ENCODE measurements at regions not wholly inside any gene's neighbourhood (a gene's known extent, or its start where the extent isn't known, plus 50 kb on each side); places are given as distances from the start of the nearest gene placed in this dataset.

GRCh38 chr2:181394741-181395437 lies 62.3 kb upstream of the ITGA4 start:
- peaks cover 4% of the 10 kb centered on the region for H3K36me3 Mint-ChIP-seq (ENCODE audit: low read depth)
- peak overlapping the region; percentile 70 for H3K27ac Mint-ChIP-seq
- POLR2A ChIA-PET = interaction anchor here (0.7 to 3.0 kb wide), 13 partner anchors 26 to 414 kb away, joined by 3 to 27 read pairs (median 3); partner anchors contain the start of genes ITGA4 and UBE2E3
- H3K4me1 Mint-ChIP-seq = peaks cover 26% of the 10 kb centered on the region
- peak overlapping the region; percentile 18 for H3K4me3 Mint-ChIP-seq
- DNase-seq = no peak
- H3K27me3 Mint-ChIP-seq = no peaks in the 10 kb centered on the region
- CTCF ChIA-PET = interaction anchor here (0.7 to 2.2 kb wide), 3 partner anchors 12 to 290 kb away, joined by 3 to 5 read pairs (median 4); no protein-coding TSS in a partner anchor
- peaks cover 2% of the 10 kb centered on the region for H3K9me3 Mint-ChIP-seq

DNA sequence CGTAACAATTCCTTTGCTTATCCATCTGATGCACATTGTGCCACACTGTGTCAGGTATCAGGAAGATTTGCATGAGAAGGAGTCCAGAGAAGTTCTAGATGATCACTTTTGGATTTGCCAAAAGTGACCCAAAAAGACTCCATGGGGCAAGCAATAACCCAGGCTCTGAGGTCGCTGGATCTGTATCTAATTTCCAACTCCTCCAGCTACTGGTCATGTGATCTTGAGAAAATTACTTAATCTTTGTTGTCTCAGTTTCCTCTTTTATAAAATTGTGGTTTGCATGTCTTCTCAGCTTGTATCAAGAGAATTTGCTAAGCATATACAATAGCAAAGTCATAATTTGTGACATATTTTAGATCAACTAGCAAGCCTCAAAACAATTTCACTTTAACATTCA lies 61.3 kb upstream of the ITGA4 start:
- H3K36me3 Mint-ChIP-seq (ENCODE audit: low read depth) = peaks cover 4% of the 10 kb centered on the region
- no peak overlapping the region for H3K4me3 Mint-ChIP-seq
- ChIA-PET CTCF (interaction anchor here (0.6 kb wide), 1 partner anchor 150 kb away, joined by 5 read pairs; no protein-coding TSS in a partner anchor), POLR2A (interaction anchor here (1.0 to 3.0 kb wide), 3 partner anchors 61 to 84 kb away, joined by 3 to 27 read pairs (median 12); partner anchors contain the start of gene ITGA4)
- H3K4me1 Mint-ChIP-seq = peaks cover 26% of the 10 kb centered on the region
- H3K27me3 Mint-ChIP-seq = no peaks in the 10 kb centered on the region
- H3K27ac Mint-ChIP-seq = no peak overlapping the region
- no peak for DNase-seq
- peaks cover 2% of the 10 kb centered on the region for H3K9me3 Mint-ChIP-seq

DNA sequence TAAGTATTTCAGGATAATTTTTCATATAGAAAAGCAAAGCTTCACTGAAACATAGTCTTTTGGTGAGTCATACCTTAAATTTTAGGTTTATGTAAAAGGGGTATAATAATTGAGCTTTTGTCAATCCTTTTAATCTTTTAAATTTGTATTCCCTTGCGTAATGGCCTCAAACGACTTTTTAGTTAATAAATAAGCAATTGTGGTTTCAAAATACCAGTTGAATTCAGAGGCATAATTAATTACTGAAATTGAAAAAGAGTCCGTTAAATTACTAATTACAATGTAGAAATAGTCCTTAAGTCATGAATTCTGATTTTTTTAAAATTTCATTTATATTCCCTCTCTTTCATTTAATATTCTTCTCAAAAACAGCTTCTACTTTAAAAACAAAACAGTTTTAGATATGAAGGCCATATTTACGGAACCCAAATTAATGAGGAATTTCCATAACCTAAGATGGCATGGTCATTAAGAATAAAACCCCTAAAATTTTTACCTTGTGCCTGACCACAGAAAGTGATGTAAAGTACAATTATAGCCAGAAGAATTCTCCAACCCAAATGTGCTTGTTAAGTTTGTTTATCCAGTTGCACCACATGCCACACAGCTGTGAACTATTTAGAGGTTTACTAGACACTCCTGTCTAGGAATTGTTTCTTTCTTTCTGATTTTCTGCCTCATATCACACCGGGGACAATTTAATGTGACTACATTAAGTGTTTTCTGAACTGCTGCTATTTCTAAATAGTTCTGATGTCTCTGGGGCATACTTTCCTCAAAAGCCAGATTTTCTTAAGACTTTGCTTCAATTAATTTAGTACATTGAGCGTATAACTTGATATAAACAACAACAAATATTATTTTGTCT lies 60.7 kb upstream of the ITGA4 start:
- Mint-ChIP-seq H3K27me3 (no peaks in the 10 kb centered on the region), H3K4me3 (no peak overlapping the region), H3K4me1 (peaks cover 26% of the 10 kb centered on the region), H3K27ac (no peak overlapping the region), H3K36me3 (ENCODE audit: low read depth) (peaks cover 4% of the 10 kb centered on the region), H3K9me3 (peaks cover 2% of the 10 kb centered on the region)
- DNase-seq = no peak
- POLR2A ChIA-PET = interaction anchor here (2.6 kb wide), 1 partner anchor 60 kb away, joined by 27 read pairs; the partner anchor contains the start of gene ITGA4
- CTCF ChIA-PET = interaction anchor here (0.6 kb wide), 1 partner anchor 151 kb away, joined by 5 read pairs; no protein-coding TSS in a partner anchor

DNA sequence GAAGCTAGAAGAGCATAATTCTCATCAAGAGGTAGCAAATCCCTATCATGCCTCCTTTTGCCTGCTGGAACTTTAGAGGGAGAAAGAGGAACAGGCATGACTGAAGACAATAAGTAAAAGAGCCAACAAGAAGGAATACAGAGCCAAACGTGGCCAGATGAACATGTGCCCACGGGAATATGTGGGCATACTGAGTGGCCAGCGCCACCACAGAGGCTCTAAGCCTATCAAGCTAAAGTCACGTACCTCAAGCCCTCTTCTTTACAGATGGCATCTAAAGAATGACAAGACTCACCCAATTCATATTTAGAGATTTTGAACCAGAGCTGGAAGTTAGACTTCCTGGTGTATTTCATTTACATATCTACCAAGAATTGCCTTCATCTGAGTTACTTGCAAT lies 59.9 kb upstream of the ITGA4 start:
- no peak overlapping the region for H3K27ac Mint-ChIP-seq
- CTCF ChIA-PET = interaction anchor here (0.6 kb wide), 1 partner anchor 391 kb away, joined by 3 read pairs; no protein-coding TSS in a partner anchor

GRCh38 chr2:181398000-181398399 lies 59.2 kb upstream of the ITGA4 start:
- no peak for DNase-seq
- H3K27me3 Mint-ChIP-seq = no peaks in the 10 kb centered on the region
- peaks cover 4% of the 10 kb centered on the region for H3K36me3 Mint-ChIP-seq (ENCODE audit: low read depth)
- peaks cover 2% of the 10 kb centered on the region for H3K9me3 Mint-ChIP-seq
- H3K4me1 Mint-ChIP-seq = peaks cover 24% of the 10 kb centered on the region
- no peak overlapping the region for H3K4me3 Mint-ChIP-seq
- POLR2A ChIA-PET = no interaction called here
- no peak overlapping the region for H3K27ac Mint-ChIP-seq
- CTCF ChIA-PET = interaction anchor here (0.6 kb wide), 1 partner anchor 390 kb away, joined by 3 read pairs; no protein-coding TSS in a partner anchor

More for the DNA sequence above, 59.9 kb upstream of the ITGA4 start:
- H3K4me1 Mint-ChIP-seq = peaks cover 24% of the 10 kb centered on the region
- POLR2A ChIA-PET = no interaction called here
- H3K4me3 Mint-ChIP-seq = no peak overlapping the region
- H3K27me3 Mint-ChIP-seq = no peaks in the 10 kb centered on the region
- H3K9me3 Mint-ChIP-seq = peaks cover 2% of the 10 kb centered on the region
- no peak for DNase-seq
- H3K36me3 Mint-ChIP-seq (ENCODE audit: low read depth) = peaks cover 4% of the 10 kb centered on the region

- H3K4me3 Mint-ChIP-seq = no peak overlapping the region
- H3K9me3 Mint-ChIP-seq = peaks cover 2% of the 10 kb centered on the region
- ChIA-PET POLR2A (no interaction called here), CTCF (no interaction called here)
- H3K36me3 Mint-ChIP-seq (ENCODE audit: low read depth) = peaks cover 4% of the 10 kb centered on the region
- no peaks in the 10 kb centered on the region for H3K27me3 Mint-ChIP-seq
- H3K4me1 Mint-ChIP-seq = peaks cover 17% of the 10 kb centered on the region
- no peak for DNase-seq
- no peak overlapping the region for H3K27ac Mint-ChIP-seq
Measured at GRCh38 chr2:181399027-181399426, 58.2 kb upstream of the ITGA4 start.

GRCh38 chr2:181404472-181404871 lies 52.7 kb upstream of the ITGA4 start:
- CTCF ChIA-PET = no interaction called here
- H3K36me3 Mint-ChIP-seq (ENCODE audit: low read depth) = no peaks in the 10 kb centered on the region
- POLR2A ChIA-PET = no interaction called here
- no peaks in the 10 kb centered on the region for H3K9me3 Mint-ChIP-seq
- no peak for DNase-seq
- no peaks in the 10 kb centered on the region for H3K27me3 Mint-ChIP-seq
- no peak overlapping the region for H3K4me3 Mint-ChIP-seq
- H3K4me1 Mint-ChIP-seq = peaks cover 2% of the 10 kb centered on the region
- no peak overlapping the region for H3K27ac Mint-ChIP-seq

DNA sequence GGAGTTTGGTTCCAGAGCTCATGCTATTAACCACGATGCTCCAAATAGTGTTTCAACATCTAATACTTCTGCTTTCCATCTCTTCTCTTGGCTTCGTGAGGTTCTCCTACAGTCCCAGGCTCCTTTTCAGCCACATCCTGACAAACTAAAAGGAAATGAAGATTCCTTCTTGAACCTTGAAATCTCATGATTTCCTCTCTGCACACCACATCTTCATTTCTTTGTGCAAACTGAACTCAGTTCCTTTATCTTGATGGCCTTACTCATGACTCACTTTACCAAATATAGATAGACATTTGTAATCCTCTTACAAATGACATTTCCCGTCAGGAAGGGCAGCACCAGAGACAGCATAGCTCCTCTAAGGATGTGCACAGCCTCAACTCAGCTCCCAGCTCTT lies 50.0 kb upstream of the ITGA4 start:
- CTCF ChIA-PET = no interaction called here
- H3K27ac Mint-ChIP-seq = no peak overlapping the region

More for the DNA sequence above, 50.0 kb upstream of the ITGA4 start:
- peaks cover 2% of the 10 kb centered on the region for H3K4me1 Mint-ChIP-seq
- peaks cover 5% of the 10 kb centered on the region for H3K9me3 Mint-ChIP-seq
- peaks cover 9% of the 10 kb centered on the region for H3K36me3 Mint-ChIP-seq (ENCODE audit: low read depth)
- no peaks in the 10 kb centered on the region for H3K27me3 Mint-ChIP-seq
- no peak overlapping the region for H3K4me3 Mint-ChIP-seq
- POLR2A ChIA-PET = no interaction called here
- no peak for DNase-seq
